CD4-positive, alpha-beta T cell (primary cell): ENCODE measurements at regions not wholly inside any gene's neighbourhood (a gene's known extent, or its start where the extent isn't known, plus 50 kb on each side); places are given as distances from the start of the nearest gene placed in this dataset.

ENCODE experiments used
- ATAC-seq: fragments of 200-7000 bp; cut with Tn5 transposase; one replicate; pipeline ENCODE4 v1.10.0; 2022; ENCODE audit warnings: mild to moderate bottlenecking; ENCODE audit not compliant: poor library complexity
- CTCF ChIA-PET: fragments of 350-600 bp; sonication (Branson Sonifier 250); formaldehyde crosslinking; loops from one replicate; lab custom pipeline; 2021; ENCODE audit warnings: antibody characterized with exemption, inconsistent platforms; lab: Charles Lee
- POLR2A ChIA-PET: fragments of 350-600 bp; sonication (Branson Sonifier 250); formaldehyde crosslinking; loops from one replicate; lab custom pipeline; 2021; ENCODE audit warnings: antibody characterized with exemption, inconsistent platforms; lab: Charles Lee
- DNase-seq, 14 experiments: peaks; one replicate each; pipeline ENCODE4 v3.0.0-alpha.2; 2013 to 2020; ENCODE audit warnings: mixed read lengths in 2 of 14
- H3K27ac ChIP-seq, 2 donors: one replicate each; pipeline versions ENCODE4 v1.5.1 to v1.7.0; 2013; ENCODE audit warnings: low read length in 2 of 2, low read depth in 1 of 2, mild to moderate bottlenecking in 1 of 2
- H3K27me3 ChIP-seq, 2 experiments: 1 replicate in 1 of 2; 2 replicates in 1 of 2; pipeline versions ENCODE4 v1.6.1 to v1.7.0; 2013; ENCODE audit warnings: low read length in 2 of 2, control low read depth in 1 of 2, mild to moderate bottlenecking in 1 of 2, moderate library complexity in 1 of 2; ENCODE audit not compliant: insufficient read depth in 2 of 2, control insufficient read depth in 1 of 2
- H3K36me3 ChIP-seq: one replicate; pipeline ENCODE4 v1.6.1; 2013; ENCODE audit warnings: low read length, control low read depth; ENCODE audit not compliant: insufficient read depth
- H3K4me1 ChIP-seq: one replicate; pipeline ENCODE4 v1.6.1; 2013; ENCODE audit warnings: low read length, control low read depth; ENCODE audit not compliant: insufficient read depth
- H3K4me3 ChIP-seq: one replicate; pipeline ENCODE4 v1.5.1; 2013; ENCODE audit warnings: mild to moderate bottlenecking, low read length, moderate library complexity
- H3K9me3 ChIP-seq, 2 experiments: 1 replicate in 1 of 2; 2 replicates in 1 of 2; pipeline versions ENCODE4 v1.6.1 to v1.7.0; 2013; ENCODE audit warnings: low read length in 2 of 2, mild to moderate bottlenecking in 2 of 2, control low read depth in 1 of 2, moderate library complexity in 1 of 2; ENCODE audit not compliant: control insufficient read depth in 1 of 2, insufficient read depth in 1 of 2
- H3K27ac Mint-ChIP-seq: one replicate; pipeline ENCODE4 v1.8.0; 2020; ENCODE audit warnings: mixed read lengths
- H3K27me3 Mint-ChIP-seq: one replicate; pipeline ENCODE4 v1.8.0; 2021; ENCODE audit warnings: mixed read lengths
- H3K36me3 Mint-ChIP-seq: one replicate; pipeline ENCODE4 v1.8.0; 2021; ENCODE audit warnings: low read depth, mixed read lengths
- H3K4me1 Mint-ChIP-seq: one replicate; pipeline ENCODE4 v1.8.0; 2021; ENCODE audit warnings: low read depth, mixed read lengths
- H3K4me3 Mint-ChIP-seq: one replicate; pipeline ENCODE4 v1.8.0; 2020; ENCODE audit warnings: mild to moderate bottlenecking, mixed read lengths
- H3K9me3 Mint-ChIP-seq: one replicate; pipeline ENCODE4 v1.8.0; 2020; ENCODE audit warnings: mixed read lengths
- intact Hi-C, 2 experiments: fragments of 100-400 bp; cut with DNase I in 1 of 2; cut with micrococcal nuclease in 1 of 2; formaldehyde crosslinking; loops; one replicate each; pipeline versions ENCODE4 v1.15.1 to v1.9.0; 2023 to 2025; cut with DNase I, micrococcal nuclease
- TF ChIP-seq, protein P1 (sequence below): fragments of 200-600 bp; IDR thresholded peaks from one replicate; pipeline ENCODE4 v1.8.0; 2022; ENCODE audit warnings: antibody characterized with exemption, mild to moderate bottlenecking

DNA sequence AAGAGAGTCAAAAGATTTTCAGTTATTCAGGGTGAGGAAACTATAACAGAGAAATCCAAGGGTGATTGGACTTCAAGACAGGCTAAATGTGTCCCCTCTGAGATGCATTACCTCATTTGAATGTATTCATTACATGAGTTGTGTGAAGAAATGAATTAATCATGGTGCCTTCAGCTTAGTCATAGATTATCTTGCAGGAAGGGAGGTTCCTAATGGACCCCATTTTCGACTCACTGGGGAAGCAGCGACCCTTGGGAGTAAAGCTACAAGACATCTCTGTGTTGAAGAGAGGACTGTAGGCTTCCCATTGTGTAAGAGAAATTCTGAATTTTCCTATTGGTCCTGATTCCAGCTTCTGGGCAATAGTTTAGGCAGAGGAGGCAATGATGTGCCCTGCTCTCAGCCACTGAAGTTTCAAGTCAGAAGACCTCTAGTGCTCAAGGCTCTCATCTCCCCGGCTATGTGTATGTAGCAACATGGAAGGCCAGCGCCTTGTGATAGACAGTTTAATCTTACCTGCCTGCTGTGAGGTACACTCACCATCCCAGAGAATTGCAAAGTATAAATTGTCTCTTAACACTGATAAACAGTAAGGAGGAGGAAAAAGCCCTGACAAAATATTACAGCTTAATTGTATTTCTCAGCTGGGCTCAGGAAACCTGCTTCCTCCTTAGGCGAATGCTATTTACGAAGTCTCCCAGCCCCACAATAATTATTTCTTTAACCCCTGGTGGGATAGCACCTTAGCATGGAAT lies 133.8 kb downstream of the PDCD6IP start:
- Histone ChIP-seq H3K9me3 (no peaks in the 10 kb centered on the region), H3K27me3 (no peaks in the 10 kb centered on the region), H3K4me3 (no peak overlapping the region), H3K4me1 (no peaks in the 10 kb centered on the region), H3K27ac (no peak overlapping the region), H3K36me3 (no peaks in the 10 kb centered on the region)
- H3K9me3 Mint-ChIP-seq, result no peaks in the 10 kb centered on the region
- TF ChIP-seq, protein P1, sequence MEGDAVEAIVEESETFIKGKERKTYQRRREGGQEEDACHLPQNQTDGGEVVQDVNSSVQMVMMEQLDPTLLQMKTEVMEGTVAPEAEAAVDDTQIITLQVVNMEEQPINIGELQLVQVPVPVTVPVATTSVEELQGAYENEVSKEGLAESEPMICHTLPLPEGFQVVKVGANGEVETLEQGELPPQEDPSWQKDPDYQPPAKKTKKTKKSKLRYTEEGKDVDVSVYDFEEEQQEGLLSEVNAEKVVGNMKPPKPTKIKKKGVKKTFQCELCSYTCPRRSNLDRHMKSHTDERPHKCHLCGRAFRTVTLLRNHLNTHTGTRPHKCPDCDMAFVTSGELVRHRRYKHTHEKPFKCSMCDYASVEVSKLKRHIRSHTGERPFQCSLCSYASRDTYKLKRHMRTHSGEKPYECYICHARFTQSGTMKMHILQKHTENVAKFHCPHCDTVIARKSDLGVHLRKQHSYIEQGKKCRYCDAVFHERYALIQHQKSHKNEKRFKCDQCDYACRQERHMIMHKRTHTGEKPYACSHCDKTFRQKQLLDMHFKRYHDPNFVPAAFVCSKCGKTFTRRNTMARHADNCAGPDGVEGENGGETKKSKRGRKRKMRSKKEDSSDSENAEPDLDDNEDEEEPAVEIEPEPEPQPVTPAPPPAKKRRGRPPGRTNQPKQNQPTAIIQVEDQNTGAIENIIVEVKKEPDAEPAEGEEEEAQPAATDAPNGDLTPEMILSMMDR, result no peak
- H3K27ac Mint-ChIP-seq, result no peak overlapping the region
- CTCF ChIA-PET, result no interaction called here
- intact Hi-C loops, result no loop called here
- H3K36me3 Mint-ChIP-seq, result no peaks in the 10 kb centered on the region
- no peaks in the 10 kb centered on the region for H3K4me1 Mint-ChIP-seq
- H3K27me3 Mint-ChIP-seq, result peaks cover 9% of the 10 kb centered on the region
- no peak for DNase-seq
- no peak for ATAC-seq
- no peak overlapping the region for H3K4me3 Mint-ChIP-seq
- POLR2A ChIA-PET, result no interaction called here

DNA sequence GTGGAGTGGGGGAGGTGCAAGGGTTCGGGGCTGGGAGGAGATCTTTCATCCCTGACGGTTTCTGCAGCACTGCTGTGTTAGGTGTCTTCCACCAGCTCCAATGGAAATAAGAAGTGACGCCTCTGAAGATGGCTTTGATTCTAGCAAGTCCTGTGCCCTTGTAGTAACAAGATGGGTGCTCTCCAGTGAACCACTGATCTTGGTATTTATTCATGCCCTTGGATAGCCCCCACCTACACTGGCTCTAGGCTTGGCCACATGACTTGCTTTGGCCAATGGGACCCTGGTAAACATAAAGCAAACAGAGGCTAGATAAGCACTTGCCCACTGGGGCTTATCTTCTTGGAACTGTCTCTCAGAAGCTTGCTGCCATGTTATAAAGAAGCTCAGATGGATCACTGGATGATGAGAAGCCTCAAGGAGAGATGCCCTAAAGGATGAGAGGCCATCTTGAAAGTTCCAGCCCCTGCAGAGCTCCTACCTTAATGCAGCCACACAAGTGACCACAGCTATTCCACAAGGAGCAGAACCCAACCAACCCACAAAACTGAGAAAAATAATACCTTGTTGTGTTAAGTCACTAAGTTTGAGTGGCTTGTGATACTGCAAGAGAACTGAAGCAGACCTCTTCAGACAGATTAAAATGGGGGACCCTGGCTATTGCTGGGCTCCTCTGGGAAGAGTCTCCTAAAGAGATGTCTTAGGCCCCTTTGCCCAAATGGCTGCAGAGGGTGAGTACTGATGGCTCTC lies 137.9 kb downstream of the PDCD6IP start:
- H3K9me3 ChIP-seq, result no peaks in the 10 kb centered on the region
- Mint-ChIP-seq H3K4me3 (no peak overlapping the region), H3K36me3 (no peaks in the 10 kb centered on the region), H3K27me3 (peaks cover 11% of the 10 kb centered on the region), H3K27ac (no peak overlapping the region), H3K4me1 (no peaks in the 10 kb centered on the region), H3K9me3 (no peaks in the 10 kb centered on the region)
- H3K36me3 ChIP-seq, result no peaks in the 10 kb centered on the region
- POLR2A ChIA-PET, result no interaction called here
- intact Hi-C loops, result no loop called here
- TF ChIP-seq, protein P1, result no peak
- no peak overlapping the region for H3K4me3 ChIP-seq
- no peak overlapping the region for H3K27ac ChIP-seq
- no peaks in the 10 kb centered on the region for H3K4me1 ChIP-seq
- ATAC-seq (no peak), DNase-seq (no peak)
- CTCF ChIA-PET, result no interaction called here
- no peaks in the 10 kb centered on the region for H3K27me3 ChIP-seq

DNA sequence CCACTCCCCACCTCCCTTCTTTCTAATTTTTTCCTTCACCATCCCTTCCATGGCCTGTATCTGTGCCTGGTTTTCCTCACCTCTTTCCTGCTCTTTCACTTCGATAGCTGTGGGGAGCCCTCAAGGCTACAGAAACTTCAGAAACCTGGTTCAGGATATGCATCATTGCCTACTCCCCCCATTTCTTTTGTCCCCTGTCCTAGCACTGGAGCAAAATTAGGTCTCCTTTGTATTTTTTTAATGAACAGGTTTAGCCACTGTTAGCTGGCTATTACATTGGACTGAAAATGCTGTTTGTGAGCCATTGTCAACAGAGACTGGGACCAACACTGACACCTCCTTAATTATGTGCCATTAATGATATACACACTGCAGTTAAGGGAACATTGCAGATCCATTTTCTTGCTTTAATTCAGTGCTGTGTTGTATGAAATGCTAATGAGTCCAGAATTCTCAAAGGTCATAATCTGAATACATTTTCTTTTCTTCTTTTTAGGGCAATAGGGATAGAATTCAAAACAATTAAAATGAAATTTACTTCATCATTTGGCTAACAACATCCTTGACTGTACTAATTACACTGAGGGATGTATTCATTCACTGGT lies 138.6 kb downstream of the PDCD6IP start:
- Histone ChIP-seq H3K27me3 (no peaks in the 10 kb centered on the region), H3K4me3 (no peak overlapping the region), H3K4me1 (no peaks in the 10 kb centered on the region), H3K9me3 (no peaks in the 10 kb centered on the region), H3K36me3 (no peaks in the 10 kb centered on the region), H3K27ac (no peak overlapping the region)
- Mint-ChIP-seq H3K4me3 (no peak overlapping the region), H3K27me3 (peaks cover 11% of the 10 kb centered on the region), H3K27ac (no peak overlapping the region), H3K4me1 (no peaks in the 10 kb centered on the region), H3K36me3 (no peaks in the 10 kb centered on the region), H3K9me3 (no peaks in the 10 kb centered on the region)
- ATAC-seq (no peak), DNase-seq (no peak)
- ChIA-PET CTCF (no interaction called here), POLR2A (no interaction called here)
- intact Hi-C loops, result no loop called here
- TF ChIP-seq, protein P1, result no peak
